Fibroblast of the aortic adventitia (primary cell): ENCODE measurements at regions not wholly inside any gene's neighbourhood (a gene's known extent, or its start where the extent isn't known, plus 50 kb on each side); places are given as distances from the start of the nearest gene placed in this dataset.

ENCODE experiments used
- DNase-seq: peaks from one replicate; pipeline ENCODE4 v3.0.0-alpha.2; 2010; ENCODE audit warnings: low read depth
- H3K4me3 ChIP-seq: 2 replicates; pipeline ENCODE4 v1.5.1; 2011; ENCODE audit warnings: low read depth, mild to moderate bottlenecking, control low read depth, low read length, moderate library complexity
- TF ChIP-seq, protein P1 (sequence below): IDR thresholded peaks from 2 replicates; pipeline ENCODE4 v1.5.1; 2011; ENCODE audit warnings: mild to moderate bottlenecking, low read length, control low read depth, inconsistent platforms; ENCODE audit not compliant: insufficient read depth

GRCh38 chr9:109830545-109830944 is 50.5 kb downstream of the PALM2AKAP2 start:
- no peak for DNase-seq
- TF ChIP-seq, protein P1, sequence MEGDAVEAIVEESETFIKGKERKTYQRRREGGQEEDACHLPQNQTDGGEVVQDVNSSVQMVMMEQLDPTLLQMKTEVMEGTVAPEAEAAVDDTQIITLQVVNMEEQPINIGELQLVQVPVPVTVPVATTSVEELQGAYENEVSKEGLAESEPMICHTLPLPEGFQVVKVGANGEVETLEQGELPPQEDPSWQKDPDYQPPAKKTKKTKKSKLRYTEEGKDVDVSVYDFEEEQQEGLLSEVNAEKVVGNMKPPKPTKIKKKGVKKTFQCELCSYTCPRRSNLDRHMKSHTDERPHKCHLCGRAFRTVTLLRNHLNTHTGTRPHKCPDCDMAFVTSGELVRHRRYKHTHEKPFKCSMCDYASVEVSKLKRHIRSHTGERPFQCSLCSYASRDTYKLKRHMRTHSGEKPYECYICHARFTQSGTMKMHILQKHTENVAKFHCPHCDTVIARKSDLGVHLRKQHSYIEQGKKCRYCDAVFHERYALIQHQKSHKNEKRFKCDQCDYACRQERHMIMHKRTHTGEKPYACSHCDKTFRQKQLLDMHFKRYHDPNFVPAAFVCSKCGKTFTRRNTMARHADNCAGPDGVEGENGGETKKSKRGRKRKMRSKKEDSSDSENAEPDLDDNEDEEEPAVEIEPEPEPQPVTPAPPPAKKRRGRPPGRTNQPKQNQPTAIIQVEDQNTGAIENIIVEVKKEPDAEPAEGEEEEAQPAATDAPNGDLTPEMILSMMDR, result no peak
- no peak overlapping the region for H3K4me3 ChIP-seq

- TF ChIP-seq, protein P1, result no peak
- H3K4me3 ChIP-seq, result no peak overlapping the region
- DNase-seq, result peak; percentile 37
These were observed 52.1 kb downstream of the PALM2AKAP2 start for GRCh38 chr9:109831998-109832658.

GRCh38 chr9:109834855-109835254 is 54.9 kb downstream of the PALM2AKAP2 start:
- no peak for DNase-seq
- H3K4me3 ChIP-seq, result no peak overlapping the region
- TF ChIP-seq, protein P1, result no peak

GRCh38 chr9:109843641-109844040 is 63.6 kb downstream of the PALM2AKAP2 start:
- TF ChIP-seq, protein P1, result no peak
- DNase-seq, result peak; percentile 53
- H3K4me3 ChIP-seq, result no peak overlapping the region

DNA sequence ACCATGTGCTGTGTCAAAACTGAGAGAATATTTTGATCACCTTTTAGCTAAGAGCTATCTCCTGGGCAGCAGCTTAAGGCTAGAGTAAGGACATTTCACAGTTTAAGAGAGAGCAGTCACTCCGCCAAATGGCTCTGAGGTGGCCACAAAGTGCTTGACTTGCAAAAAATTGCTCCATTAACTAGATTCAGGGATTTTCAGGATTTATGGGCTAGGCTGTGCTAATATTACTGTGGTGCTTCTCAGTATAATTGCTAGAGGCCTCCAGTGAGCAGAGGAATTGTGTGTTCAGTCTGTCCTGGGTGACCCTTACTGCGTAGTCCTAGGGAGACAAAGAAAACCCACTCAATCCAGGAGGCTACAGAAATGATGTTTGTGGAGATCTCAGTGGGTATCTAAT is 65.2 kb downstream of the PALM2AKAP2 start:
- TF ChIP-seq, protein P1, result no peak
- DNase-seq, result no peak
- H3K4me3 ChIP-seq, result no peak overlapping the region

GRCh38 chr9:109846776-109847175 is 66.8 kb downstream of the PALM2AKAP2 start:
- no peak for DNase-seq
- TF ChIP-seq, protein P1, result no peak
- no peak overlapping the region for H3K4me3 ChIP-seq

- TF ChIP-seq, protein P1, result no peak
- H3K4me3 ChIP-seq, result no peak overlapping the region
- no peak for DNase-seq
These were observed 72.6 kb downstream of the PALM2AKAP2 start for GRCh38 chr9:109852556-109852955.
